ENCODE measurements at regions not wholly inside any gene's neighbourhood (a gene's known extent, or its start where the extent isn't known, plus 50 kb on each side); places are given as distances from the start of the nearest gene placed in this dataset.

- TF ChIP-seq, protein P1, sequence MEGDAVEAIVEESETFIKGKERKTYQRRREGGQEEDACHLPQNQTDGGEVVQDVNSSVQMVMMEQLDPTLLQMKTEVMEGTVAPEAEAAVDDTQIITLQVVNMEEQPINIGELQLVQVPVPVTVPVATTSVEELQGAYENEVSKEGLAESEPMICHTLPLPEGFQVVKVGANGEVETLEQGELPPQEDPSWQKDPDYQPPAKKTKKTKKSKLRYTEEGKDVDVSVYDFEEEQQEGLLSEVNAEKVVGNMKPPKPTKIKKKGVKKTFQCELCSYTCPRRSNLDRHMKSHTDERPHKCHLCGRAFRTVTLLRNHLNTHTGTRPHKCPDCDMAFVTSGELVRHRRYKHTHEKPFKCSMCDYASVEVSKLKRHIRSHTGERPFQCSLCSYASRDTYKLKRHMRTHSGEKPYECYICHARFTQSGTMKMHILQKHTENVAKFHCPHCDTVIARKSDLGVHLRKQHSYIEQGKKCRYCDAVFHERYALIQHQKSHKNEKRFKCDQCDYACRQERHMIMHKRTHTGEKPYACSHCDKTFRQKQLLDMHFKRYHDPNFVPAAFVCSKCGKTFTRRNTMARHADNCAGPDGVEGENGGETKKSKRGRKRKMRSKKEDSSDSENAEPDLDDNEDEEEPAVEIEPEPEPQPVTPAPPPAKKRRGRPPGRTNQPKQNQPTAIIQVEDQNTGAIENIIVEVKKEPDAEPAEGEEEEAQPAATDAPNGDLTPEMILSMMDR (IDR thresholded peaks at IDR 0.05), result no peak
- TF ChIP-seq EP300 (IDR thresholded peaks at IDR 0.05) (no peak), POLR2A (IDR thresholded peaks at IDR 0.05) (no peak)
Measured at GRCh38 chr4:57314636-57315035, 204.5 kb upstream of the IGFBP7 start.
